ENCODE measurements at regions not wholly inside any gene's neighbourhood (a gene's known extent, or its start where the extent isn't known, plus 50 kb on each side); places are given as distances from the start of the nearest gene placed in this dataset.

- no peaks in the 10 kb centered on the region for H3K27me3 ChIP-seq (ENCODE audit: control insufficient read depth in 2 of 2, insufficient read depth in 2 of 2, low read length in 2 of 2)
- H3K4me2 ChIP-seq (replicated peaks; ENCODE audit: extremely low read depth, low read length, poor library complexity, severe bottlenecking) = no peak overlapping the region
- no peak overlapping the region for H3K27ac ChIP-seq (ENCODE audit: low read depth in 1 of 2, low read length in 2 of 2)
- Mint-ChIP-seq H3K36me3 (no peaks in the 10 kb centered on the region), H3K27ac (no peak overlapping the region), H3K4me3 (no peak overlapping the region), H3K4me1 (no peaks in the 10 kb centered on the region), H3K27me3 (ENCODE audit: low read depth in 3 of 3) (peaks cover 0 to 2% (median 0%) of the 10 kb centered on the region in 3 donors), H3K9me3 (peaks cover 0 to 6% (median 0%) of the 10 kb centered on the region in 7 donors)
- peaks cover 0 to 3% of the 10 kb centered on the region in 2 donors for H3K9me3 ChIP-seq (replicated peaks in 1 of 2; ENCODE audit: control insufficient read depth in 1 of 2, insufficient read depth in 1 of 2, low read length in 2 of 2)
- H3K79me2 ChIP-seq (ENCODE audit: insufficient read depth, low read length) = no peaks in the 10 kb centered on the region
- H4K20me1 ChIP-seq (ENCODE audit: insufficient read depth, low read length) = no peaks in the 10 kb centered on the region
- no peak overlapping the region for H3K9ac ChIP-seq (ENCODE audit: insufficient read depth, low read length, poor library complexity, severe bottlenecking)
- H2AFZ ChIP-seq (ENCODE audit: insufficient read depth, low read depth, low read length, poor library complexity, severe bottlenecking) = no peak overlapping the region
- H3K36me3 ChIP-seq (replicated peaks in 1 of 2; ENCODE audit: control insufficient read depth in 1 of 2, insufficient read depth in 2 of 2, low read length in 2 of 2) = no peaks in the 10 kb centered on the region
- no peak for DNase-seq
- no peak overlapping the region for H3K4me3 ChIP-seq (replicated peaks in 1 of 3; ENCODE audit: low read depth in 2 of 3, low read length in 3 of 3)
- TF ChIP-seq CTCF (IDR thresholded peaks at IDR 0.05) = no peak
- intact Hi-C loops (cut with micrococcal nuclease) = no loop called here
- no peaks in the 10 kb centered on the region for H3K4me1 ChIP-seq (ENCODE audit: control insufficient read depth in 1 of 2, insufficient read depth in 2 of 2, low read length in 2 of 2)
Measured at GRCh38 chr2:168316073-168316440, 68.7 kb upstream of the STK39 start.

DNA sequence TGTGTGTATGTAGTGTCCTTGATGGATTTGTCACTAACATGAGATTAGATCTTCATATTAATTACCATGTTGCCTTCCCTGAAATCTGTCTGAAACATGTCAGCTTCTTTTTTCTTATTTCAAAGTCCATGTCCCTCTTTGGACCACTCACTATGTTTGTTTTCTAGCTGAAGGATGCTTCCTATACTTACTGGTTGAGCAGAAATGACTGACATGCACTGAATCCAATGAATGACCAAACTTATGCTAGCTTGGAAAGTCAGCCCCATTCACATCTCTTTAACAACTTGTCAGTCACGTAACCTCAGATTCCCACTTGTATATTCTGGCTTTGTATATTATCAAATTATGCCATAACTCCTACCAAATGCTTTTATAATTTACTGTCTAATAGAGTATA is 69.9 kb upstream of the STK39 start:
- no peak overlapping the region for H3K9ac ChIP-seq (ENCODE audit: insufficient read depth, low read length, poor library complexity, severe bottlenecking)
- H3K4me1 Mint-ChIP-seq = no peaks in the 10 kb centered on the region
- TF ChIP-seq CTCF (IDR thresholded peaks at IDR 0.05) = no peak

More for the DNA sequence above, 69.9 kb upstream of the STK39 start:
- no peak overlapping the region for H3K4me2 ChIP-seq (replicated peaks; ENCODE audit: extremely low read depth, low read length, poor library complexity, severe bottlenecking)
- DNase-seq = no peak
- H3K4me3 ChIP-seq (replicated peaks in 1 of 3; ENCODE audit: low read depth in 2 of 3, low read length in 3 of 3) = no peak overlapping the region
- H3K27me3 ChIP-seq (ENCODE audit: control insufficient read depth in 2 of 2, insufficient read depth in 2 of 2, low read length in 2 of 2) = no peaks in the 10 kb centered on the region
- H3K79me2 ChIP-seq (ENCODE audit: insufficient read depth, low read length) = no peaks in the 10 kb centered on the region
- H3K9me3 Mint-ChIP-seq = peaks cover 0 to 6% (median 0%) of the 10 kb centered on the region in 7 donors
- peaks cover 0 to 3% of the 10 kb centered on the region in 2 donors for H3K9me3 ChIP-seq (replicated peaks in 1 of 2; ENCODE audit: control insufficient read depth in 1 of 2, insufficient read depth in 1 of 2, low read length in 2 of 2)
- intact Hi-C loops (cut with micrococcal nuclease) = no loop called here
- H4K20me1 ChIP-seq (ENCODE audit: insufficient read depth, low read length) = no peaks in the 10 kb centered on the region
- WGBS (ENCODE audit: insufficient coverage) = no CpG with 5 or more reads among the region's 1 CpG
- no peak overlapping the region for H3K27ac Mint-ChIP-seq
- no peaks in the 10 kb centered on the region for H3K4me1 ChIP-seq (ENCODE audit: control insufficient read depth in 1 of 2, insufficient read depth in 2 of 2, low read length in 2 of 2)
- no peak overlapping the region for H2AFZ ChIP-seq (ENCODE audit: insufficient read depth, low read depth, low read length, poor library complexity, severe bottlenecking)
- H3K4me3 Mint-ChIP-seq = no peak overlapping the region
- no peaks in the 10 kb centered on the region for H3K36me3 Mint-ChIP-seq
- H3K36me3 ChIP-seq (replicated peaks in 1 of 2; ENCODE audit: control insufficient read depth in 1 of 2, insufficient read depth in 2 of 2, low read length in 2 of 2) = no peaks in the 10 kb centered on the region
- peaks cover 0 to 6% (median 0%) of the 10 kb centered on the region in 3 donors for H3K27me3 Mint-ChIP-seq (ENCODE audit: low read depth in 3 of 3)
- H3K27ac ChIP-seq (ENCODE audit: low read depth in 1 of 2, low read length in 2 of 2) = no peak overlapping the region
